SK-N-SH (cell line): ENCODE measurements at regions not wholly inside any gene's neighbourhood (a gene's known extent, or its start where the extent isn't known, plus 50 kb on each side); places are given as distances from the start of the nearest gene placed in this dataset.

ENCODE experiments used
- SIN3A ChIP-seq: IDR thresholded peaks from 2 replicates; pipeline ENCODE4 v1.6.1; 2012; ENCODE audit warnings: low read depth, mild to moderate bottlenecking, low read length, moderate library complexity, borderline replicate concordance
- TF ChIP-seq, protein P1 (sequence below): fragments of 200-600 bp; sonication (generic); IDR thresholded peaks from 2 replicates; pipeline ENCODE4 v1.6.1; 2017; ENCODE audit warnings: antibody characterized with exemption, mild to moderate bottlenecking, moderate library complexity

GRCh38 chrX:129092757-129093156 is 430.5 kb downstream of the SMARCA1 start:
- no peak for TF ChIP-seq SIN3A
- TF ChIP-seq, protein P1, sequence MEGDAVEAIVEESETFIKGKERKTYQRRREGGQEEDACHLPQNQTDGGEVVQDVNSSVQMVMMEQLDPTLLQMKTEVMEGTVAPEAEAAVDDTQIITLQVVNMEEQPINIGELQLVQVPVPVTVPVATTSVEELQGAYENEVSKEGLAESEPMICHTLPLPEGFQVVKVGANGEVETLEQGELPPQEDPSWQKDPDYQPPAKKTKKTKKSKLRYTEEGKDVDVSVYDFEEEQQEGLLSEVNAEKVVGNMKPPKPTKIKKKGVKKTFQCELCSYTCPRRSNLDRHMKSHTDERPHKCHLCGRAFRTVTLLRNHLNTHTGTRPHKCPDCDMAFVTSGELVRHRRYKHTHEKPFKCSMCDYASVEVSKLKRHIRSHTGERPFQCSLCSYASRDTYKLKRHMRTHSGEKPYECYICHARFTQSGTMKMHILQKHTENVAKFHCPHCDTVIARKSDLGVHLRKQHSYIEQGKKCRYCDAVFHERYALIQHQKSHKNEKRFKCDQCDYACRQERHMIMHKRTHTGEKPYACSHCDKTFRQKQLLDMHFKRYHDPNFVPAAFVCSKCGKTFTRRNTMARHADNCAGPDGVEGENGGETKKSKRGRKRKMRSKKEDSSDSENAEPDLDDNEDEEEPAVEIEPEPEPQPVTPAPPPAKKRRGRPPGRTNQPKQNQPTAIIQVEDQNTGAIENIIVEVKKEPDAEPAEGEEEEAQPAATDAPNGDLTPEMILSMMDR: no peak
